Vagina (tissue), 2 donors: ENCODE measurements at regions not wholly inside any gene's neighbourhood (a gene's known extent, or its start where the extent isn't known, plus 50 kb on each side); places are given as distances from the start of the nearest gene placed in this dataset.

Experiments used
- DNase-seq, 2 donors: peaks; one replicate each; pipeline ENCODE4 v3.0.0-alpha.2; 2017; ENCODE audit errors: extremely low spot score in 2 of 2
- H3K27ac ChIP-seq: fragments of 200-600 bp; sonication (generic); one replicate; pipeline ENCODE4 v1.5.1; 2019
- H3K27me3 ChIP-seq: fragments of 200-600 bp; sonication (generic); one replicate; pipeline ENCODE4 v1.5.1; 2019
- H3K36me3 ChIP-seq, 2 donors: fragments of 200-600 bp; sonication (generic); one replicate each; pipeline ENCODE4 v1.5.1; 2017 to 2019
- H3K4me1 ChIP-seq: fragments of 200-600 bp; sonication (generic); one replicate; pipeline ENCODE4 v1.5.1; 2019
- H3K4me3 ChIP-seq, 2 donors: fragments of 200-600 bp; sonication (generic); 1 replicate in 1 of 2; 2 replicates in 1 of 2; pipeline ENCODE4 v1.5.1; 2016 to 2019
- H3K9me3 ChIP-seq: fragments of 200-600 bp; sonication (generic); one replicate; pipeline ENCODE4 v1.5.1; 2019
- CTCF ChIP-seq, 3 experiments: fragments of 450-650 bp in 2 of 3; fragments of 200-600 bp in 1 of 3; sonication (generic) in 1 of 3; IDR thresholded peaks; one replicate each; pipeline ENCODE4 v1.5.1; 2017 to 2019; ENCODE audit warnings: antibody characterized with exemption in 3 of 3, mild to moderate bottlenecking in 2 of 3, moderate library complexity in 2 of 3
- POLR2A ChIP-seq, 2 donors: fragments of 450-650 bp; IDR thresholded peaks; one replicate each; pipeline ENCODE4 v1.6.1; 2017; ENCODE audit warnings: antibody characterized with exemption in 2 of 2, mild to moderate bottlenecking in 2 of 2, moderate library complexity in 2 of 2
- POLR2AphosphoS5 ChIP-seq, 2 donors: sonication (generic); formaldehyde crosslinking; IDR thresholded peaks; one replicate each; pipeline ENCODE4 v1.9.0; 2017; ENCODE audit warnings: antibody characterized with exemption in 2 of 2, mild to moderate bottlenecking in 2 of 2, low read depth in 1 of 2; ENCODE audit not compliant: insufficient read depth in 1 of 2
- intact Hi-C: fragments of 100-400 bp; cut with DNase I; formaldehyde crosslinking; loops from one replicate; pipeline ENCODE4 v1.15.1; 2023

- intact Hi-C loops, result no loop called here
- no peak for DNase-seq
- Histone ChIP-seq H3K27me3 (no peaks in the 10 kb centered on the region), H3K27ac (no peak overlapping the region), H3K4me3 (no peak overlapping the region), H3K36me3 (no peaks in the 10 kb centered on the region), H3K9me3 (peaks cover under 1% of the 10 kb centered on the region), H3K4me1 (no peaks in the 10 kb centered on the region)
- no peak for TF ChIP-seq POLR2A (IDR thresholded peaks at IDR 0.05)
Observed at GRCh38 chr10:30775779-30776591, 146.4 kb upstream of the LYZL2 start.

GRCh38 chr10:30774261-30774660 is 144.7 kb upstream of the LYZL2 start:
- Histone ChIP-seq H3K27me3 (no peaks in the 10 kb centered on the region), H3K4me3 (no peak overlapping the region), H3K27ac (no peak overlapping the region), H3K36me3 (no peaks in the 10 kb centered on the region), H3K4me1 (no peaks in the 10 kb centered on the region), H3K9me3 (peaks cover 10% of the 10 kb centered on the region)
- intact Hi-C loops, result no loop called here
- TF ChIP-seq POLR2A (IDR thresholded peaks at IDR 0.05) (no peak), CTCF (IDR thresholded peaks at IDR 0.05) (no peak), POLR2AphosphoS5 (IDR thresholded peaks at IDR 0.05; ENCODE audit: insufficient read depth in 1 of 2, low read depth in 1 of 2) (no peak)
- no peak for DNase-seq

- Histone ChIP-seq H3K4me1 (no peaks in the 10 kb centered on the region), H3K9me3 (peaks cover 10% of the 10 kb centered on the region), H3K27me3 (no peaks in the 10 kb centered on the region), H3K27ac (no peak overlapping the region), H3K4me3 (no peak overlapping the region), H3K36me3 (no peaks in the 10 kb centered on the region)
- TF ChIP-seq POLR2AphosphoS5 (IDR thresholded peaks at IDR 0.05; ENCODE audit: insufficient read depth in 1 of 2, low read depth in 1 of 2) (no peak), POLR2A (IDR thresholded peaks at IDR 0.05) (no peak), CTCF (IDR thresholded peaks at IDR 0.05) (no peak)
- DNase-seq, result no peak
- intact Hi-C loops, result no loop called here
Observed at GRCh38 chr10:30773501-30773900, 143.9 kb upstream of the LYZL2 start.

GRCh38 chr10:30770816-30771215 is 141.3 kb upstream of the LYZL2 start:
- Histone ChIP-seq H3K4me3 (no peak overlapping the region), H3K27ac (no peak overlapping the region), H3K4me1 (no peaks in the 10 kb centered on the region), H3K9me3 (peaks cover 10% of the 10 kb centered on the region), H3K36me3 (no peaks in the 10 kb centered on the region), H3K27me3 (no peaks in the 10 kb centered on the region)
- DNase-seq, result no peak
- no peak for TF ChIP-seq CTCF (IDR thresholded peaks at IDR 0.05)
- TF ChIP-seq POLR2AphosphoS5 (IDR thresholded peaks at IDR 0.05; ENCODE audit: insufficient read depth in 1 of 2, low read depth in 1 of 2), result no peak
- intact Hi-C loops, result no loop called here

- H3K9me3 ChIP-seq, result peaks cover 10% of the 10 kb centered on the region
- TF ChIP-seq POLR2A (IDR thresholded peaks at IDR 0.05) (no peak), CTCF (IDR thresholded peaks at IDR 0.05) (no peak), POLR2AphosphoS5 (IDR thresholded peaks at IDR 0.05; ENCODE audit: insufficient read depth in 1 of 2, low read depth in 1 of 2) (no peak)
- DNase-seq, result no peak
- no peaks in the 10 kb centered on the region for H3K36me3 ChIP-seq
- no peaks in the 10 kb centered on the region for H3K27me3 ChIP-seq
- H3K4me3 ChIP-seq, result no peak overlapping the region
- H3K4me1 ChIP-seq, result no peaks in the 10 kb centered on the region
- intact Hi-C loops, result no loop called here
- H3K27ac ChIP-seq, result no peak overlapping the region
Observed at GRCh38 chr10:30770229-30770628, 140.7 kb upstream of the LYZL2 start.
